HUES6 (cell line): ENCODE measurements at regions not wholly inside any gene's neighbourhood (a gene's known extent, or its start where the extent isn't known, plus 50 kb on each side); places are given as distances from the start of the nearest gene placed in this dataset.
"Not testable (repeated sequence)": the region's sequence is repeated elsewhere in the genome, so short reads cannot be mapped to it uniquely, and the experiment has no call there.

Source experiments
- H3K27ac ChIP-seq: 2 replicates; pipeline ENCODE4 v1.7.0; 2013; ENCODE audit warnings: low read depth, mild to moderate bottlenecking, low read length, inconsistent platforms
- H3K27me3 ChIP-seq: 2 replicates; pipeline ENCODE4 v1.6.1; 2013; ENCODE audit warnings: low read length; ENCODE audit not compliant: control insufficient read depth, insufficient read depth
- H3K36me3 ChIP-seq: 2 replicates; pipeline ENCODE4 v1.6.1; 2013; ENCODE audit warnings: low read length; ENCODE audit not compliant: control insufficient read depth, insufficient read depth
- H3K4me1 ChIP-seq: 2 replicates; pipeline ENCODE4 v1.6.1; 2013; ENCODE audit warnings: low read length; ENCODE audit not compliant: control insufficient read depth, insufficient read depth
- H3K4me3 ChIP-seq: 2 replicates; pipeline ENCODE4 v1.5.1; 2013; ENCODE audit warnings: low read depth, low read length
- H3K9ac ChIP-seq: one replicate; pipeline ENCODE4 v1.6.1; 2013; ENCODE audit warnings: mild to moderate bottlenecking, low read length
- H3K9me3 ChIP-seq: 2 replicates; pipeline ENCODE4 v1.6.1; 2013; ENCODE audit warnings: low read depth, low read length; ENCODE audit not compliant: control insufficient read depth, insufficient read depth

- H3K27me3 ChIP-seq, H3K4me3 ChIP-seq, H3K9ac ChIP-seq, H3K36me3 ChIP-seq, H3K4me1 ChIP-seq, H3K27ac ChIP-seq: not testable (repeated sequence)
- peaks cover 13% of the 10 kb centered on the region for H3K9me3 ChIP-seq
These were observed 82.5 kb downstream of the POTEH start for GRCh38 chr22:15772337-15772736.

GRCh38 chr22:15775118-15775517, 85.3 kb downstream of the POTEH start:
- H3K27me3 ChIP-seq, H3K9ac ChIP-seq: not testable (repeated sequence)

GRCh38 chr22:15775670-15776669, 86.1 kb downstream of the POTEH start:
- H3K4me3 ChIP-seq, H3K27ac ChIP-seq, H3K9ac ChIP-seq, H3K27me3 ChIP-seq, H3K36me3 ChIP-seq, H3K4me1 ChIP-seq: not testable (repeated sequence)
- peaks cover 13% of the 10 kb centered on the region for H3K9me3 ChIP-seq

More at GRCh38 chr22:15775118-15775517, 85.3 kb downstream of the POTEH start:
- not testable (repeated sequence) for H3K4me1 ChIP-seq, H3K36me3 ChIP-seq, H3K27ac ChIP-seq, H3K4me3 ChIP-seq
- H3K9me3 ChIP-seq: peaks cover 13% of the 10 kb centered on the region

- H3K9ac ChIP-seq, H3K9me3 ChIP-seq, H3K4me1 ChIP-seq, H3K27me3 ChIP-seq, H3K27ac ChIP-seq, H3K4me3 ChIP-seq, H3K36me3 ChIP-seq: not testable (repeated sequence)
These were observed 86.9 kb downstream of the POTEH start for GRCh38 chr22:15776727-15777126.

- not testable (repeated sequence) for H3K4me3 ChIP-seq
These were observed 87.3 kb downstream of the POTEH start for GRCh38 chr22:15777150-15777549.

GRCh38 chr22:15777557-15777956, 87.7 kb downstream of the POTEH start:
- not testable (repeated sequence) for H3K27ac ChIP-seq, H3K9me3 ChIP-seq, H3K9ac ChIP-seq, H3K36me3 ChIP-seq, H3K4me1 ChIP-seq, H3K27me3 ChIP-seq, H3K4me3 ChIP-seq

More at GRCh38 chr22:15777150-15777549, 87.3 kb downstream of the POTEH start:
- not testable (repeated sequence) for H3K36me3 ChIP-seq, H3K27me3 ChIP-seq, H3K4me1 ChIP-seq, H3K9ac ChIP-seq, H3K27ac ChIP-seq, H3K9me3 ChIP-seq

- H3K9ac ChIP-seq, H3K36me3 ChIP-seq, H3K27me3 ChIP-seq, H3K4me3 ChIP-seq, H3K9me3 ChIP-seq, H3K4me1 ChIP-seq, H3K27ac ChIP-seq: not testable (repeated sequence)
These were observed 88.5 kb downstream of the POTEH start for GRCh38 chr22:15778366-15778765.

GRCh38 chr22:15781652-15782051, 91.8 kb downstream of the POTEH start:
- H3K27me3 ChIP-seq, H3K4me3 ChIP-seq: not testable (repeated sequence)

GRCh38 chr22:15782933-15783332, 93.1 kb downstream of the POTEH start:
- not testable (repeated sequence) for H3K27me3 ChIP-seq, H3K36me3 ChIP-seq, H3K4me3 ChIP-seq, H3K9me3 ChIP-seq, H3K4me1 ChIP-seq, H3K9ac ChIP-seq, H3K27ac ChIP-seq

More at GRCh38 chr22:15781652-15782051, 91.8 kb downstream of the POTEH start:
- not testable (repeated sequence) for H3K36me3 ChIP-seq, H3K4me1 ChIP-seq, H3K9ac ChIP-seq, H3K9me3 ChIP-seq, H3K27ac ChIP-seq

GRCh38 chr22:15784383-15785085, 94.7 kb downstream of the POTEH start:
- H3K36me3 ChIP-seq, H3K9me3 ChIP-seq, H3K27ac ChIP-seq: not testable (repeated sequence)

GRCh38 chr22:15786942-15787733, 97.3 kb downstream of the POTEH start:
- H3K9ac ChIP-seq, H3K36me3 ChIP-seq, H3K4me1 ChIP-seq, H3K9me3 ChIP-seq, H3K27me3 ChIP-seq, H3K27ac ChIP-seq, H3K4me3 ChIP-seq: not testable (repeated sequence)

More at GRCh38 chr22:15784383-15785085, 94.7 kb downstream of the POTEH start:
- H3K4me1 ChIP-seq, H3K9ac ChIP-seq, H3K4me3 ChIP-seq, H3K27me3 ChIP-seq: not testable (repeated sequence)
